ENCODE measurements at regions not wholly inside any gene's neighbourhood (a gene's known extent, or its start where the extent isn't known, plus 50 kb on each side); places are given as distances from the start of the nearest gene placed in this dataset.
"Not testable (repeated sequence)": the region's sequence is repeated elsewhere in the genome, so short reads cannot be mapped to it uniquely, and the experiment has no call there.

DNA sequence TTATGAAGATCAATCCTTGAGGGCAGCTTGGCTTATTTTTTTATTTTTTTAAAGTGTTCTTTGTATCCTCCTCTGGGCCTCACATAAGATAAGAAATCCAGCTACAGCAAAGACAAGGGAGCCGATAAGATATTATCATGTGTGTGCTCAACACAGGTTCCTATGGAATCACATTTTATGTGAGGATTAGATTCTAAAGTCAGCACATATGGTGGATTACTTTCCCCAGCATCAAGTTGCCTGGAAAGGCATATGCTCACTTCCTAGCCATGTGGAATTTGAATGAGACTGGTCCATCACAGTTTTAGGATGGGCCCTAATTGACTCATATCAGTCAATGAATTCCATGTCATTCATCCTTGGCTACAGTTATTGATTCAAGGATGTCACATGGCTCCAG, 456.9 kb upstream of the LRRC7 start:
- no peaks in the 10 kb centered on the region for H3K4me1 Mint-ChIP-seq
- ATAC-seq (ENCODE audit: low read depth), result no peak
- no peak overlapping the region for H3K4me3 Mint-ChIP-seq
- no peaks in the 10 kb centered on the region for H3K27me3 Mint-ChIP-seq
- intact Hi-C loops (cut with micrococcal nuclease), result no loop called here
- peaks cover 2% of the 10 kb centered on the region for H3K9me3 Mint-ChIP-seq
- TF ChIP-seq, protein P1, sequence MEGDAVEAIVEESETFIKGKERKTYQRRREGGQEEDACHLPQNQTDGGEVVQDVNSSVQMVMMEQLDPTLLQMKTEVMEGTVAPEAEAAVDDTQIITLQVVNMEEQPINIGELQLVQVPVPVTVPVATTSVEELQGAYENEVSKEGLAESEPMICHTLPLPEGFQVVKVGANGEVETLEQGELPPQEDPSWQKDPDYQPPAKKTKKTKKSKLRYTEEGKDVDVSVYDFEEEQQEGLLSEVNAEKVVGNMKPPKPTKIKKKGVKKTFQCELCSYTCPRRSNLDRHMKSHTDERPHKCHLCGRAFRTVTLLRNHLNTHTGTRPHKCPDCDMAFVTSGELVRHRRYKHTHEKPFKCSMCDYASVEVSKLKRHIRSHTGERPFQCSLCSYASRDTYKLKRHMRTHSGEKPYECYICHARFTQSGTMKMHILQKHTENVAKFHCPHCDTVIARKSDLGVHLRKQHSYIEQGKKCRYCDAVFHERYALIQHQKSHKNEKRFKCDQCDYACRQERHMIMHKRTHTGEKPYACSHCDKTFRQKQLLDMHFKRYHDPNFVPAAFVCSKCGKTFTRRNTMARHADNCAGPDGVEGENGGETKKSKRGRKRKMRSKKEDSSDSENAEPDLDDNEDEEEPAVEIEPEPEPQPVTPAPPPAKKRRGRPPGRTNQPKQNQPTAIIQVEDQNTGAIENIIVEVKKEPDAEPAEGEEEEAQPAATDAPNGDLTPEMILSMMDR (IDR thresholded peaks at IDR 0.05), result no peak
- no peak overlapping the region for H3K27ac Mint-ChIP-seq
- ChIA-PET CTCF (no interaction called here), POLR2A (no interaction called here)
- no peak for DNase-seq
- H3K36me3 Mint-ChIP-seq (ENCODE audit: low read depth), result no peaks in the 10 kb centered on the region

DNA sequence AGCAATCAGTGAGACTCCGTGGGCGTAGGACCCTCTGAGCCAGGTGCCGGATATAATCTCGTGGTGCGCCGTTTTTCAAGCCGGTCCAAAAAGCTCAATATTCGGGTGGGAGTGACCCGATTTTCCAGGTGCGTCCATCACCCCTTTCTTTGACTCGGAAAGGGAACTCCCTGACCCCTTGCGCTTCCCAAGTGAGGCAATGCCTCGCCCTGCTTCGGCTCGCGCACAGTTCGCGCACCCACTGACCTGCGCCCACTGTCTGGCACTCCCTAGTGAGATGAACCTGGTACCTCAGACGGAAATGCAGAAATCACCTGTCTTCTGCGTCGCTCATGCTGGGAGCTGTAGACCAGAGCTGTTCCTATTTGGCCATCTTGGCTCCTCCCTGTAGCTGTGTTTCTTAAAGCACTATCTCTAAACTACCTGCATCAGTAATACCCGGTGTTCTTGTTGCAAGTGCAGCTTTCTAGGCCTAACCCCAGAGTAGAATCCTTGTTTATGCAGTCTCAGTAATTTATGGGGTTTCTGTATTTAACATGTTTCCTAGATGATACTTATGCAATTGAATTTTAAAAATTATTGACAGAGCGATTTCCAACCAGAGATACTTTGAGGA, 447.5 kb upstream of the LRRC7 start:
- ATAC-seq (ENCODE audit: low read depth); POLR2A ChIA-PET; H3K36me3 Mint-ChIP-seq (ENCODE audit: low read depth); H3K27ac Mint-ChIP-seq; H3K4me3 Mint-ChIP-seq; H3K9me3 Mint-ChIP-seq; intact Hi-C loops (cut with micrococcal nuclease); H3K4me1 Mint-ChIP-seq; DNase-seq; CTCF ChIA-PET; H3K27me3 Mint-ChIP-seq: not testable (repeated sequence)

DNA sequence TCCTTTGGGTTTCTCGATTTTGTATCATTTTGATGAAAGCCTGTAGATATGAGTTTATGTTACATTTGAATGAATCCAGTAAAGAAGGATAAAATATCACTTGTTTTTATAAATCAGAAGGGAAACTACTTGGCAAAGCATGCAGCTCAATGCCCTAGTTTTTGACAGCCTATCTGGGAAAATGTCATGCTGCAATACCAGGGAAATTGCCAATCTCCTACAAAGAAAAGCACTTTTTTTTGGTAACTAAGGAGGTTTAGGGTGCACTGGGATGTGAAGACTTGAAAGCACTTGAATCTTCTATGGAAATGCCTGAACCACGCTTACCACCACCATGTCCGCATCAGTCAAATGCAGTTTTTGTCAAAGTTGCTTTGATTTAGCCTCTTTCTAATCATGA, 446.9 kb upstream of the LRRC7 start:
- intact Hi-C loops (cut with micrococcal nuclease), result no loop called here
- no peak for DNase-seq
- ChIA-PET CTCF (no interaction called here), POLR2A (no interaction called here)
- no peak overlapping the region for H3K4me3 Mint-ChIP-seq
- TF ChIP-seq, protein P1 (IDR thresholded peaks at IDR 0.05), result no peak
- H3K4me1 Mint-ChIP-seq, result no peaks in the 10 kb centered on the region
- no peak overlapping the region for H3K27ac Mint-ChIP-seq
- peaks cover 3% of the 10 kb centered on the region for H3K9me3 Mint-ChIP-seq
- no peaks in the 10 kb centered on the region for H3K36me3 Mint-ChIP-seq (ENCODE audit: low read depth)
- no peak for ATAC-seq (ENCODE audit: low read depth)
- H3K27me3 Mint-ChIP-seq, result no peaks in the 10 kb centered on the region

DNA sequence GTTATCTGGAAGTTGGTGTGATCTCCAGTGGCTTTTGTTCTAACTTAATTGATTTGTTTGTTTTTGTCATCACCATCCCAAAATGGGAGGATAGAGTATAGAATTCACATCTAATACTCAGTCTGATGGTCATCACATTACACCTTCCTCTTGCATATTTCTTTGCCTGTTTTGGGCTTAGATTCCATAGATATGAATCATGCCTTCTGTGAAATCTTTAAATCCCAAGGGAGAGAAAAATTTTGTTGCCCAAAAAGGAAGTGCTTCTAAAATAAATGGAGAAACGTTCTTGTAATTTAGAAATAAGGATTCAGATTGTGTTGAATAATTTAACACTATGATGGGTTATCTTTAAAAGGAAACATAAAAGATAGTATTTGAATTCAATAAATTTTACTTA, 446.0 kb upstream of the LRRC7 start:
- Mint-ChIP-seq H3K9me3 (peaks cover 3% of the 10 kb centered on the region), H3K4me3 (no peak overlapping the region), H3K27ac (no peak overlapping the region), H3K27me3 (no peaks in the 10 kb centered on the region), H3K4me1 (no peaks in the 10 kb centered on the region), H3K36me3 (ENCODE audit: low read depth) (no peaks in the 10 kb centered on the region)
- DNase-seq (no peak), ATAC-seq (ENCODE audit: low read depth) (no peak)
- intact Hi-C loops (cut with micrococcal nuclease), result no loop called here
- ChIA-PET POLR2A (no interaction called here), CTCF (no interaction called here)
- TF ChIP-seq, protein P1 (IDR thresholded peaks at IDR 0.05), result no peak

DNA sequence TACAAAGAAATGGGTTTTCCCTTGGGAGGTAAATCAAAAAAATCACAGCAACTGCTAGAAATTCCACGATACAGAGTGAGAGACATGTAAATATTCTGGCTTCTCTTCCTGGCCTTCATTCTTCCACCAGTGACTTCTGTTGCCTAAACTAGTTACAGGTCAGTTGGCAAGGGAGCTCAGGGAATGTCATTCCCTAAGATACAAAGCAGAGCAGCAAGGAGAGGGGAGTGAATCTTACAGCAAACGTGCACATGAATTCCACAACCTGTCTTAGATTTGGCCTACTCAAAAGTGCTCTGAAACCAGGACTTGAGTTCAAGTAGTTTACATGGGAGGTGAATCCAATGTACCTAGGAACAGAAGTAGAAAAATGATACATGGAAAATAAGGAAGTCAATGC, 445.3 kb upstream of the LRRC7 start:
- Mint-ChIP-seq H3K36me3 (ENCODE audit: low read depth) (no peaks in the 10 kb centered on the region), H3K27me3 (no peaks in the 10 kb centered on the region), H3K9me3 (peaks cover 3% of the 10 kb centered on the region), H3K27ac (no peak overlapping the region), H3K4me3 (no peak overlapping the region), H3K4me1 (no peaks in the 10 kb centered on the region)
- ATAC-seq (ENCODE audit: low read depth), result no peak
- TF ChIP-seq, protein P1 (IDR thresholded peaks at IDR 0.05), result no peak
- no peak for DNase-seq
- intact Hi-C loops (cut with micrococcal nuclease), result no loop called here
- CTCF ChIA-PET, result no interaction called here
- POLR2A ChIA-PET, result no interaction called here

DNA sequence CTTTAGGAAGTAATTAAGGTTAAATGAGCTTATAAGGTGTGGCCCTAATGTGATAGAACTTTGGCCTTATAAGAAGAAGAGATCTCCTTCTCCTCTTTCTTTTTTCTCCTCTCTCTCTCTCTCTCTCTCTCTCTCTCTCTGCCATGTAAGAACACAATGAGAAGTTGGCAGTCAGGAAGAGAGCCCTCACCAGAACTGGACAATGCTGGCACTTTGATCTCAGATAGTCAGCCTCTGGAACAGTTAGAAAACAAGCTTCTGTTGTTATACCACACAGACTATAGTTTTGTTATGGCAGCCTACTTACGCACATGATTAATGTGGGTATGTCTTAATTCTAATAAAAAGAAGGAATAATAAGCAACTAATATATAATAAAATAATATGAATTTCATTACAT, 444.2 kb upstream of the LRRC7 start:
- no peak for ATAC-seq (ENCODE audit: low read depth)
- Mint-ChIP-seq H3K9me3 (peaks cover 3% of the 10 kb centered on the region), H3K4me1 (no peaks in the 10 kb centered on the region), H3K27me3 (no peaks in the 10 kb centered on the region), H3K27ac (no peak overlapping the region), H3K36me3 (ENCODE audit: low read depth) (no peaks in the 10 kb centered on the region), H3K4me3 (no peak overlapping the region)
- ChIA-PET CTCF (no interaction called here), POLR2A (no interaction called here)
- intact Hi-C loops (cut with micrococcal nuclease), result no loop called here
- no peak for DNase-seq
- TF ChIP-seq, protein P1 (IDR thresholded peaks at IDR 0.05), result no peak

All from activated B cell treated with CpG ODN at 0.5 μM for 24 hours (primary cell).